Gastrocnemius medialis (tissue), 4 donors: ENCODE measurements at regions not wholly inside any gene's neighbourhood (a gene's known extent, or its start where the extent isn't known, plus 50 kb on each side); places are given as distances from the start of the nearest gene placed in this dataset.

Experiments used
- POLR2A ChIP-seq, 2 donors: fragments of 450-650 bp; IDR thresholded peaks; one replicate each; pipeline ENCODE4 v1.6.1; 2017; ENCODE audit warnings: antibody characterized with exemption in 2 of 2, mild to moderate bottlenecking in 2 of 2, moderate library complexity in 2 of 2
- TF ChIP-seq, protein P1 (sequence below), 5 experiments: fragments of 450-650 bp in 3 of 5; fragments of 200-600 bp in 2 of 5; sonication (generic) in 2 of 5; IDR thresholded peaks in 4 of 5; conservative IDR thresholded peaks in 1 of 5; 1 replicate in 4 of 5; 2 replicates in 1 of 5; pipeline ENCODE4 v1.5.1; 2016 to 2019; ENCODE audit warnings: antibody characterized with exemption in 5 of 5, mild to moderate bottlenecking in 3 of 5, moderate library complexity in 3 of 5

DNA sequence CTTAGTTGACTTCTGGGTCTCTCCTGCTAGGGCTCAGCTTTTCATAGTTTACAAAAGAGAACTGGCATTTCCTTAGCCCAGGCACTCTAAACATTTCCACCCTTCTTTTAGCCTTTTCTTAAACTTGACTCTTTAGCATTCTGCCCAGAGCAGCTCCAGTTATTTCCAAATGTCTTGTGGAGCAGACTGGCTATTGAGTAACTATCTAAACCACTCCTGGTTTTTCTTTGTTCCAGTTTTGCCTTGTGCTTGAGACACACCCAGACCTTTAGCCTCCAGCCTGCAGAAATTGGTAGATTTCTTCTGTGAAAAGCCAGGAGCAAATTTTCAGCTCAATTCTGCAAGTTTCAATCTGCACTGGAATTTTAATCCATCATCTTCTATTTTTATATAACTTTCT is 1813.1 kb downstream of the OLFM4 start:
- TF ChIP-seq, protein P1, sequence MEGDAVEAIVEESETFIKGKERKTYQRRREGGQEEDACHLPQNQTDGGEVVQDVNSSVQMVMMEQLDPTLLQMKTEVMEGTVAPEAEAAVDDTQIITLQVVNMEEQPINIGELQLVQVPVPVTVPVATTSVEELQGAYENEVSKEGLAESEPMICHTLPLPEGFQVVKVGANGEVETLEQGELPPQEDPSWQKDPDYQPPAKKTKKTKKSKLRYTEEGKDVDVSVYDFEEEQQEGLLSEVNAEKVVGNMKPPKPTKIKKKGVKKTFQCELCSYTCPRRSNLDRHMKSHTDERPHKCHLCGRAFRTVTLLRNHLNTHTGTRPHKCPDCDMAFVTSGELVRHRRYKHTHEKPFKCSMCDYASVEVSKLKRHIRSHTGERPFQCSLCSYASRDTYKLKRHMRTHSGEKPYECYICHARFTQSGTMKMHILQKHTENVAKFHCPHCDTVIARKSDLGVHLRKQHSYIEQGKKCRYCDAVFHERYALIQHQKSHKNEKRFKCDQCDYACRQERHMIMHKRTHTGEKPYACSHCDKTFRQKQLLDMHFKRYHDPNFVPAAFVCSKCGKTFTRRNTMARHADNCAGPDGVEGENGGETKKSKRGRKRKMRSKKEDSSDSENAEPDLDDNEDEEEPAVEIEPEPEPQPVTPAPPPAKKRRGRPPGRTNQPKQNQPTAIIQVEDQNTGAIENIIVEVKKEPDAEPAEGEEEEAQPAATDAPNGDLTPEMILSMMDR (IDR thresholded peaks at IDR 0.05 in 4 of 5, conservative IDR thresholded peaks at IDR 0.05 in 1 of 5), result no peak
- TF ChIP-seq POLR2A (IDR thresholded peaks at IDR 0.05), result no peak
